ENCODE measurements at regions not wholly inside any gene's neighbourhood (a gene's known extent, or its start where the extent isn't known, plus 50 kb on each side); places are given as distances from the start of the nearest gene placed in this dataset.
"Not testable (repeated sequence)": the region's sequence is repeated elsewhere in the genome, so short reads cannot be mapped to it uniquely, and the experiment has no call there.

- DNase-seq; ATAC-seq (ENCODE audit: low read depth); POLR2A ChIA-PET; H3K36me3 Mint-ChIP-seq; H3K27me3 Mint-ChIP-seq; H3K4me3 Mint-ChIP-seq; H3K9me3 Mint-ChIP-seq; H3K27ac Mint-ChIP-seq; H3K4me1 Mint-ChIP-seq: not testable (repeated sequence)
Measured at GRCh38 chr9:75820471-75821115, 69.9 kb upstream of the PCSK5 start.

GRCh38 chr9:75823151-75823550 lies 67.3 kb upstream of the PCSK5 start:
- Mint-ChIP-seq H3K27ac (no peak overlapping the region), H3K27me3 (no peaks in the 10 kb centered on the region), H3K4me1 (peaks cover 2% of the 10 kb centered on the region), H3K36me3 (no peaks in the 10 kb centered on the region), H3K4me3 (no peak overlapping the region), H3K9me3 (no peaks in the 10 kb centered on the region)
- DNase-seq (no peak), ATAC-seq (ENCODE audit: low read depth) (no peak)
- POLR2A ChIA-PET = no interaction called here

GRCh38 chr9:75824816-75825568 lies 65.5 kb upstream of the PCSK5 start:
- POLR2A ChIA-PET = no interaction called here
- Mint-ChIP-seq H3K9me3 (no peaks in the 10 kb centered on the region), H3K36me3 (no peaks in the 10 kb centered on the region), H3K4me3 (no peak overlapping the region), H3K4me1 (peaks cover 2% of the 10 kb centered on the region), H3K27ac (no peak overlapping the region), H3K27me3 (no peaks in the 10 kb centered on the region)
- ATAC-seq (ENCODE audit: low read depth) = no peak
- no peak for DNase-seq

GRCh38 chr9:75826314-75826713 lies 64.2 kb upstream of the PCSK5 start:
- no peak for ATAC-seq (ENCODE audit: low read depth)
- no peaks in the 10 kb centered on the region for H3K27me3 Mint-ChIP-seq
- no peak overlapping the region for H3K4me3 Mint-ChIP-seq
- H3K36me3 Mint-ChIP-seq = no peaks in the 10 kb centered on the region
- POLR2A ChIA-PET = no interaction called here
- H3K27ac Mint-ChIP-seq = no peak overlapping the region
- H3K4me1 Mint-ChIP-seq = peaks cover 2% of the 10 kb centered on the region
- H3K9me3 Mint-ChIP-seq = no peaks in the 10 kb centered on the region
- DNase-seq = no peak

- POLR2A ChIA-PET = no interaction called here
- Mint-ChIP-seq H3K9me3 (no peaks in the 10 kb centered on the region), H3K27ac (no peak overlapping the region), H3K4me3 (no peak overlapping the region), H3K36me3 (no peaks in the 10 kb centered on the region), H3K4me1 (peaks cover 1% of the 10 kb centered on the region), H3K27me3 (no peaks in the 10 kb centered on the region)
- ATAC-seq (ENCODE audit: low read depth) = no peak
- DNase-seq = no peak
Measured at GRCh38 chr9:75830303-75830702, 60.2 kb upstream of the PCSK5 start.

- no peaks in the 10 kb centered on the region for H3K9me3 Mint-ChIP-seq
- POLR2A ChIA-PET = no interaction called here
- DNase-seq (no peak), ATAC-seq (ENCODE audit: low read depth) (no peak)
- H3K4me3 Mint-ChIP-seq = no peak overlapping the region
- H3K36me3 Mint-ChIP-seq = no peaks in the 10 kb centered on the region
- H3K27me3 Mint-ChIP-seq = no peaks in the 10 kb centered on the region
- H3K27ac Mint-ChIP-seq = no peak overlapping the region
- no peaks in the 10 kb centered on the region for H3K4me1 Mint-ChIP-seq
Measured at GRCh38 chr9:75833778-75834177, 56.7 kb upstream of the PCSK5 start.

GRCh38 chr9:75834878-75835277 lies 55.6 kb upstream of the PCSK5 start:
- Mint-ChIP-seq H3K27ac (no peak overlapping the region), H3K4me1 (no peaks in the 10 kb centered on the region), H3K9me3 (no peaks in the 10 kb centered on the region), H3K4me3 (no peak overlapping the region), H3K27me3 (no peaks in the 10 kb centered on the region), H3K36me3 (no peaks in the 10 kb centered on the region)
- POLR2A ChIA-PET = no interaction called here
- ATAC-seq (ENCODE audit: low read depth) = no peak
- DNase-seq = no peak
